ENCODE measurements at regions not wholly inside any gene's neighbourhood (a gene's known extent, or its start where the extent isn't known, plus 50 kb on each side); places are given as distances from the start of the nearest gene placed in this dataset.

DNA sequence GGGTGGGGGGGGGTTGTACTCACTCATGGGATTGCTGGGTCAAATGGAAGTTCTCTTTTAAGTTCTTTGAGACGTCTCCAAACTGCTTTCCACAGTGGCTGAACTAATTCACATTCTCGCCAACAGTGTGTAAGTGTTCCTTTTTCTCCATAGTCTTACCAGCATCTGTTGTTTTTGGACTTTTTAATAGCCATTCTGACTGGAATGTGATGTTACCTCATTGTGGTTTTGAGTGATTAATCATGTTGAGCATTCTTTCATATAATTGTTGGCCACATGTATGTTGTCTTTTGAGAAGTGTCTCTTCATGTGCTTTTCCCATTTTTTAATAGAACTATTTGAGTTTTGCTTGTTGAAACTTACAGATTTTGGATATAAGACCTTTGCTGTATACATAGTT is 94.9 kb upstream of the PLPPR1 start:
- no peak for DNase-seq (ENCODE audit: extremely low spot score)
- ChIA-PET POLR2A (no interaction called here), CTCF (no interaction called here)
- TF ChIP-seq, protein P1, sequence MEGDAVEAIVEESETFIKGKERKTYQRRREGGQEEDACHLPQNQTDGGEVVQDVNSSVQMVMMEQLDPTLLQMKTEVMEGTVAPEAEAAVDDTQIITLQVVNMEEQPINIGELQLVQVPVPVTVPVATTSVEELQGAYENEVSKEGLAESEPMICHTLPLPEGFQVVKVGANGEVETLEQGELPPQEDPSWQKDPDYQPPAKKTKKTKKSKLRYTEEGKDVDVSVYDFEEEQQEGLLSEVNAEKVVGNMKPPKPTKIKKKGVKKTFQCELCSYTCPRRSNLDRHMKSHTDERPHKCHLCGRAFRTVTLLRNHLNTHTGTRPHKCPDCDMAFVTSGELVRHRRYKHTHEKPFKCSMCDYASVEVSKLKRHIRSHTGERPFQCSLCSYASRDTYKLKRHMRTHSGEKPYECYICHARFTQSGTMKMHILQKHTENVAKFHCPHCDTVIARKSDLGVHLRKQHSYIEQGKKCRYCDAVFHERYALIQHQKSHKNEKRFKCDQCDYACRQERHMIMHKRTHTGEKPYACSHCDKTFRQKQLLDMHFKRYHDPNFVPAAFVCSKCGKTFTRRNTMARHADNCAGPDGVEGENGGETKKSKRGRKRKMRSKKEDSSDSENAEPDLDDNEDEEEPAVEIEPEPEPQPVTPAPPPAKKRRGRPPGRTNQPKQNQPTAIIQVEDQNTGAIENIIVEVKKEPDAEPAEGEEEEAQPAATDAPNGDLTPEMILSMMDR (IDR thresholded peaks at IDR 0.05; ENCODE audit: control extremely low read depth, extremely low read depth, low read depth, missing control alignments): no peak

DNA sequence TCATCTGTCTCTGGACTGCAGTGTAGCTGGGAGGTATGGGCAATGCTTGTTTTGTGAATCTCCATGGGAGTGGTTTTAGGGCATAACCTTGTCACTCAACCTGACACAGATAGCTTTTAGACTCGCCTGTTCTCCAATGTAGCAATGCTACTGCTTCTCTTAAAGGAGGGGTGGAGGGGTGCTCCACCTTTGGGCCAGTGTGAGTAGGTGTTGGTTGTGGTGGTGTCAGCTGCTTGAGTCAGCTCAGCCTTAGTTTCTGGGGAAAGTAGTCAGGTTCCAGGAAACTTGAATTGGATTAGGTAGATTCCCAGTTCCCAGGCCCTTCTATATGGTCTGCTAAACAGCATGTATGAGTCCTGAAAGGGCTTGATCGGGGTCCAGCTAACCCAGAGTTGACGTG is 91.1 kb upstream of the PLPPR1 start:
- ChIA-PET CTCF (interaction anchor here (2.0 kb wide), 1 partner anchor 10 kb away, joined by 6 read pairs; no protein-coding TSS in a partner anchor), POLR2A (no interaction called here)
- no peak for DNase-seq (ENCODE audit: extremely low spot score)
- TF ChIP-seq, protein P1 (IDR thresholded peaks at IDR 0.05; ENCODE audit: control extremely low read depth, extremely low read depth, low read depth, missing control alignments): no peak

DNA sequence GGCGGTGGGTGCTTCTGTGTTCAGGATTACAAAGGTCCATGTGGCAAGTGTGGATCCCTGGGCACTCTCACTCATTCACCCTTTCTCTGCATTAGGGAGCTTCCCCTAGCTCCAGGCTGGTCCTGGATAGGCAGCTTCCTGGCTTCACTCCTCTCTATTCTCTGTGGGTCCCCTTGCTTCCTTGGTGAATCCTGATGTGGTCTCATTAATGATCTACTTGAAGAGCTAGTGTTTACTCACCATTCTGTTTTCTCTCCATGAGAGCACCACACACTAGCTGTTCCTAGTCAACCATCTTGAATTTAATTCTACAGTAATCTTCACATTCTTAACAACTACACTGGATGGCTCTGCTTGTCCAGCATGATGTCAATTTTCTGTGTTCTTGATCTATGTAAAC is 90.0 kb upstream of the PLPPR1 start:
- ChIA-PET POLR2A (no interaction called here), CTCF (interaction anchor here (2.0 kb wide), 1 partner anchor 9 kb away, joined by 6 read pairs; no protein-coding TSS in a partner anchor)
- DNase-seq (ENCODE audit: extremely low spot score): no peak
- TF ChIP-seq, protein P1 (IDR thresholded peaks at IDR 0.05; ENCODE audit: control extremely low read depth, extremely low read depth, low read depth, missing control alignments): no peak

DNA sequence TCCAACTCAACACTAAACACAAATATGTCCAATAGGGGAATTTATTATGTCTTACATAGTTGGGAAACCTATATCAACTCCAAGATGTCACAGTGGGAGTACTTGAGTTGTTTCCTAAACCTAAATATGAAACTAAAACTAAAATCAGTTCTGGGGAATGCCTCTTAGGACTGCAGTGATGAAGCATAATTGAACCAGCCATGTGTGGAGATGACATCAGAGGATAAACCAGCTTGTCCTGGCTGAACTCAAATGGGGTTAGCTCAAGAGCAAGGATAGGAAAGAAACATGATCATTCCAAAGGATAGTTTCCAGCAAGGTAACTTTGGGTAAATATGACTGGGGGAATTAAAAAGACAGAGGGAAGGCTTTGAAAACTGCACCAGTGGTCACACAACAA is 88.9 kb upstream of the PLPPR1 start:
- CTCF ChIA-PET: no interaction called here

DNA sequence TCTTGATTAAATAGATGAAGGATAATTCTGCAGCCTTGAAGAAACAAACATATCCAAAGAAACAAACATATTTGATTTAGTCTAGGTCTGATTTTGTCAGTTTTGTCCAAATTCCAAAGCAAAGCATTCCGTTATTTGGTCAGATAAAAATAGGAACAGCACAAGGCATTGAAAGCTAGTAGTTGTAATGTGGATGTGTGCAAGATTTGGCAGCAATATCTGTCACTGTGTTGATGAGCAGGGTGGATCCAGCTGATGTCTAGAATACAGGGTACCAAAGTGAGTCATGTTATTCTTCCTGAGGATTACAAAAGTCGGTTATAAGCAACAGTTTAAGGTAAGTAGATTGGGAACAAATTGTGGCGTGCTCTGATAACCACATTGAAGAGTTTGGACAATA is 69.3 kb upstream of the PLPPR1 start:
- ChIA-PET CTCF (interaction anchor here (1.4 kb wide), 1 partner anchor 289 kb away, joined by 3 read pairs; no protein-coding TSS in a partner anchor), POLR2A (no interaction called here)
- TF ChIP-seq, protein P1 (IDR thresholded peaks at IDR 0.05; ENCODE audit: control extremely low read depth, extremely low read depth, low read depth, missing control alignments): no peak
- no peak for DNase-seq (ENCODE audit: extremely low spot score)

More for the DNA sequence above, 88.9 kb upstream of the PLPPR1 start:
- POLR2A ChIA-PET: no interaction called here
- TF ChIP-seq, protein P1 (IDR thresholded peaks at IDR 0.05; ENCODE audit: control extremely low read depth, extremely low read depth, low read depth, missing control alignments): no peak
- DNase-seq (ENCODE audit: extremely low spot score): no peak

All from GM10248 (cell line).